ENCODE measurements at regions not wholly inside any gene's neighbourhood (a gene's known extent, or its start where the extent isn't known, plus 50 kb on each side); places are given as distances from the start of the nearest gene placed in this dataset.

- TF ChIP-seq POLR2A (IDR thresholded peaks at IDR 0.05) (no peak), CTCF (IDR thresholded peaks at IDR 0.05) (no peak)
These were observed 68.6 kb upstream of the MEOX2 start for GRCh38 chr7:15755061-15755460.
